T-helper 1 cell treated with Interleukin-12 subunit alpha and Interleukin-12 subunit beta and Interleukin-4 antibody, amounts not matched to agents 30 μg/mL and 1 μg/mL, for 36 hours (primary cell): ENCODE measurements at regions not wholly inside any gene's neighbourhood (a gene's known extent, or its start where the extent isn't known, plus 50 kb on each side); places are given as distances from the start of the nearest gene placed in this dataset.

ENCODE experiments used
- H3K27ac Mint-ChIP-seq: one replicate; pipeline ENCODE4 v1.8.0; 2021; ENCODE audit warnings: mild to moderate bottlenecking, mixed read lengths
- H3K27me3 Mint-ChIP-seq: one replicate; pipeline ENCODE4 v1.8.0; 2021; ENCODE audit warnings: low read depth, mixed read lengths
- H3K36me3 Mint-ChIP-seq: one replicate; pipeline ENCODE4 v1.8.0; 2021; ENCODE audit warnings: low read depth, mixed read lengths
- H3K4me1 Mint-ChIP-seq: one replicate; pipeline ENCODE4 v1.8.0; 2021; ENCODE audit warnings: low read depth, mixed read lengths
- H3K4me3 Mint-ChIP-seq: one replicate; pipeline ENCODE4 v1.8.0; 2021; ENCODE audit warnings: mild to moderate bottlenecking, moderate library complexity, mixed read lengths
- H3K9me3 Mint-ChIP-seq: one replicate; pipeline ENCODE4 v1.8.0; 2021; ENCODE audit warnings: mixed read lengths

DNA sequence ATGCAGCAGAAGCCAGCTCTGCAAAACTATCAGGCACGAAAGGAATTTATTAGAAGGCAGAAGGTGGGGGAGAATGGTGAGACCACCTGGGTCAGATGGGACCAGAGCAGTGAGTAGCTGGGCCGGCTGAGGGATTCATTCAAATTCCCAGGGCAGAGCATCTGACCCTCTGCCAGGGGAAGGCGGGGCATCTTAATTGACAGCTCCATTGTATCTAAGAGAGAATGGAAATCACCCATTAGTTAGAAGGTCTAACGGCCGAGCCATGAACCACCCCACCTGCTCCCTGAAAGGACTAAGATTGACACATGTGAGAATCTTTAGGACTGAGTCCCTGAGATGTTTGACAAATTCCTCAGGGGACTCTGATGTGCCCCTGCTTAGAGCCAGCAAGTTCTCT lies 83.7 kb downstream of the PHETA1 start:
- H3K27ac Mint-ChIP-seq: no peak overlapping the region
- H3K36me3 Mint-ChIP-seq: no peaks in the 10 kb centered on the region
- H3K27me3 Mint-ChIP-seq: no peaks in the 10 kb centered on the region
- H3K4me3 Mint-ChIP-seq: no peak overlapping the region
- no peaks in the 10 kb centered on the region for H3K4me1 Mint-ChIP-seq
- peaks cover 13% of the 10 kb centered on the region for H3K9me3 Mint-ChIP-seq

DNA sequence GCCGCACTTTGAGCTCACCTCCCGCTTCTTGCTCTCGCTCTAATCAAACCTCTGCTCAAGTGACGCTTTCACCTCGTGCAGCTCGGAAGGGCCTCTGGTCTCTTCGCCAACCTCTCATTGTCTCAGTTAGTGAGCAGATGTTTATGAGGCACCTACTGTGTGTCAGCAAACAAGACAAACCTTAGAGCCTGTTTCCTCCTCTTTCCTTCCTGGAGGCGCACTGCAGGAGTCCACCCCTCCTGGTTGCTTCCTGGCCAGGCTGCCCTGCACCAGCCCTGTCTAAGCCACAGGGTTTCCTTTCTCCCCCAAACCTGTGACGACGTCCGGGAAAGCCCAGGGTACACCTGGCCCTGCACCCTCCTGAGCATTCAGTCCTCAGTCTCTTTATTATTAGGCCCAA lies 84.2 kb downstream of the PHETA1 start:
- Mint-ChIP-seq H3K36me3 (no peaks in the 10 kb centered on the region), H3K27me3 (no peaks in the 10 kb centered on the region), H3K27ac (no peak overlapping the region), H3K4me3 (no peak overlapping the region), H3K9me3 (peaks cover 13% of the 10 kb centered on the region), H3K4me1 (no peaks in the 10 kb centered on the region)

DNA sequence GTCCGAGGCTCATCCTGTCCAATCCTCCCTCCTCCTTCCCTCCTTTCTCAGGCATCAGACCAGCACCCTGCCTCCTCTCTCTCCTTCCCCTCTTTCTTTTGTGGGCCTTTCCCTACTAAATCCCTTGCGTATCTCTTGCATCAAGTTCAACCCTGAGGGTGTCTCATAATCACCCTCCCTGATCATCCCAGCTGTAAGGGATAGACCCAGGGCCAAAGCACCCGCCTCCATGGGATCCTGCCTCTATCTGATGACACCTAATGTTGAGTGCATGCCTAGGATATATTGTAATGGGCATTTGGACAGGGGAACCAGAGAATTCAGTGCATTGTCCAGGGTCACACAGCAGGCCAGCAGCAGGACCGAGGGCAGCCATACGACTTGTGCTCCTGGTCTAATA lies 84.9 kb downstream of the PHETA1 start:
- H3K27ac Mint-ChIP-seq: no peak overlapping the region
- H3K27me3 Mint-ChIP-seq: no peaks in the 10 kb centered on the region
- H3K4me3 Mint-ChIP-seq: no peak overlapping the region
- peaks cover 13% of the 10 kb centered on the region for H3K9me3 Mint-ChIP-seq
- H3K4me1 Mint-ChIP-seq: no peaks in the 10 kb centered on the region
- H3K36me3 Mint-ChIP-seq: no peaks in the 10 kb centered on the region

DNA sequence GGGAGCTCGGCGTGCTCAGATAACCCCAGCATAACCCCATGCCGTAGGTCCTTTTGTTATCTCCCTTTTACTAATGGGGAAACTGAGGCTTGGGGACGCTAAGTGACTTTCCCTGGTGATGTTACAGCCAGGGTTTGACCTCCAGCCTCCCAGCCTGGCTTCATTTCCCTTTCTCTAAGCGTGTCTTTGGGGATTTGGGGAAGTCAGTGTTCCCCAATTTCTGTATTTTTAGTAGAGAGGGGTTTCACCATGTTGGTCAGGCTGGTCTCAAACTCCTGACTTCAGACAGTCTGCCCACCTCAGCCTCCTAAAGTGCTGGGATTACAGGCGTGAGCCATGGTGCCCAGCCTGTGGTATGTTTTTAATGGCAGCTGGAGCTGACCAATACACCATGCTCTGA lies 85.4 kb downstream of the PHETA1 start:
- Mint-ChIP-seq H3K9me3 (peaks cover 13% of the 10 kb centered on the region), H3K4me3 (no peak overlapping the region), H3K27ac (no peak overlapping the region), H3K27me3 (no peaks in the 10 kb centered on the region), H3K4me1 (no peaks in the 10 kb centered on the region), H3K36me3 (no peaks in the 10 kb centered on the region)

DNA sequence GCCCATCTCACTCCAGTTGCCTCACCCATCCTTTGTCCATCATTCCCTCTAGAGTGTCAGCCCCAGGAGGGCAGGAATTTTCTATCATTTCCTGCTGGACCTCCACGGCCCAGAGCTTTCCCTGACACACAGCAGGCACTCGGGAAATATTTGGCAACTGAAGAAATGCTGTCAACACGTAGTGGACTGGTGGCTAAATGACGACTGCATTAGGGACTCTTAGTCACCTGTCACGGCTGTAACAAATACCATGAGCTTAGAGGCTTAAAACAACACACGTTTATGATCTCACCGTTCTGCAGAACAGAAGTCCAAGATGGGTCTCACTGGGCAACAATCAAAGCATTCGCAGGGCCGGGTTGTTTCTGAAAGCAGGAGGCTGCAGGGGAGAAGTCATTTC lies 91.3 kb downstream of the PHETA1 start:
- Mint-ChIP-seq H3K36me3 (no peaks in the 10 kb centered on the region), H3K4me3 (no peak overlapping the region), H3K27me3 (no peaks in the 10 kb centered on the region), H3K27ac (no peak overlapping the region), H3K4me1 (no peaks in the 10 kb centered on the region), H3K9me3 (peaks cover 13% of the 10 kb centered on the region)

DNA sequence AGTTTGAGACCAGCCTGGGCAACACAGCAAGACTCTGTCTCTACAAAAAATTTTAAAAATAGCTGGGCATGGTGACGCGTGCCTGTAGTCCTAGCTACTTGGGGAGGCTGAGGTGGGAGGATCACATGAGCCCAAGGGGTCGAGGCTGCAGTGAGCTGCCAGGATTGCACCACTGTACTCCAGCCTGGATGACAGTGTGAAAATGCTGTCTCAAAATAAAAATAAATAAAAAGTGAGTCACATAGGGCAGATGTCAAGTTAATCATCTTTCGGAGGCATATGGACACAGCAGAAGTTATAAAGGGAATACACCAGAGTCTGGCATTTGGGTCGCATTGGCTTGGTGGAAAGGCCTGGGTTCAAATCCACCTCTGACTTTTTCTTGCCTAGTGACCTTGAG lies 92.7 kb downstream of the PHETA1 start:
- Mint-ChIP-seq H3K4me1 (no peaks in the 10 kb centered on the region), H3K36me3 (no peaks in the 10 kb centered on the region), H3K27me3 (no peaks in the 10 kb centered on the region), H3K27ac (no peak overlapping the region), H3K9me3 (peaks cover 7% of the 10 kb centered on the region), H3K4me3 (no peak overlapping the region)

DNA sequence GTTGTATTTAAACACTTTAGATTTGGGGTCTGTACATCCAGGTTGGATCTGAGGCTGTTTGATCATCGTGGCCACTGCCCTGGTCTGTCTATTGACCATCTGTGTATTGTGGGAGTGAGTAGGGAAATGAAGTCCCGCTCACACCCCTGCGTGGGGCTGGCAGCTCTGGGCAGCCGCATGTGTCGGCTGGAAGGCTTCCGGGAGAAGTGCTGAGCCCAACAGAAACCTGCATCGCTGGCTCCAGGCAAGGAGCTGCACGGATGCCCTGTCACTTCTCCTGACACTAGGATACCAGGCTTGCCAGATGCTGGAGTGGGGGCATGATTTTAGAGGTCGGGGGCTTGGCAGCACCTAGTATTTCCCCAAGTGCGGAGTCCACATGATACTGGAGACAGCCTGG lies 93.6 kb downstream of the PHETA1 start:
- H3K36me3 Mint-ChIP-seq: no peaks in the 10 kb centered on the region
- H3K9me3 Mint-ChIP-seq: no peaks in the 10 kb centered on the region
- H3K4me1 Mint-ChIP-seq: no peaks in the 10 kb centered on the region
- H3K27me3 Mint-ChIP-seq: peaks cover 2% of the 10 kb centered on the region
- no peak overlapping the region for H3K4me3 Mint-ChIP-seq
- no peak overlapping the region for H3K27ac Mint-ChIP-seq

DNA sequence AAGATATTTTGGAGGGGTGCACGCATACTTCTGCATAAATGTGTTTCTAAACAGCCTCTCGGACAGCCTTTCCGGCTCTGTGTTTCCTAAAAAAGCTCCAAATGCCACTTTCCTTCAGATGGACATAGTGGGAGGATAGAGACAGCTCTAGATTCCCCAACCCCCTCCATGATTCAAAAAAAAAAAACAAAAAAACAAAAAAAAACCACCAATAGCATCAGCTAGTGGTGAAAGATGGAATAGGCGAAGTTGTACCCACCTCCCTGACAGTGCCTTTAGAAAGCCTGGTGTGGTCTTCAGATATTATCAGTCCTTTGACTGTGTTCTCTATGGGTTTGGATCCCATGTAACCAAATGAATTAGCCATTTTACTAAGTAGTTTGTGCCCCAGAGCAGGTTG lies 94.1 kb downstream of the PHETA1 start:
- peaks cover 3% of the 10 kb centered on the region for H3K27me3 Mint-ChIP-seq
- H3K4me3 Mint-ChIP-seq: no peak overlapping the region
- H3K9me3 Mint-ChIP-seq: no peaks in the 10 kb centered on the region
- no peaks in the 10 kb centered on the region for H3K4me1 Mint-ChIP-seq
- no peak overlapping the region for H3K27ac Mint-ChIP-seq
- H3K36me3 Mint-ChIP-seq: no peaks in the 10 kb centered on the region

DNA sequence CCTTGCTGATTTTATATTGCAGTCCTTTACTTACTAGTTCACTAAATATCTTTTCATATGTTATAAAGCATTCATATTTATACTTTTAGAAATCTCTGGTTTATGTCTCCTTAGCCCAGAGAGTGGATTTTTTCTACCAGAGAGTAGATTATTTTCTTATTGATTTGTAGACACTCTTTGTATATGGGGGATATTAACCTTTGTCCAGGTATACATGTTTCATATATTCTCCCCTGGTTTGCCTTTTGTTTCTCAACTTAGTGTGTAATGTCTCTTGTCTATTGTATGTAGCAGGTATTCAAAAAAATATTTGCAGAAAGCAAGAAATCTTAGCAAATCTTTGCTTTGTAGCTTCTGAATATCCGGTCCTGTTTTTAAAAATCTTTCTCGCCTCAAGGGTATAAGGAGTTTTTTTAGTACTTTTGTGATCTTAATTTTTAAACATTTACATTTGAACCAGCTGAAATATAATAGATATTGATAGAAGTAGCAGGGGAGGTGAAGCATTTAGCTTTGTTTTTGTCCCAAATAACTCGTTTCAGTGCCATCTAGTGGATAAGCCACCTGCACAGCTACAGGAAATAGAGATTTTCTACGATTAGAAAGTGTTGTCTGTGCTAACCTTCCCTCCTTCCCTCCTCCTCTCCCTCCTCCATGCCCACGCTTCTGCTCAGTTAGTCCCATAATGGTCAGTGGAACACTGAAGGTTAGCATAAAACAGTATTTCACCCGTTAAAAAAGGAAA lies 97.0 kb downstream of the PHETA1 start:
- H3K27ac Mint-ChIP-seq: no peak overlapping the region
- no peak overlapping the region for H3K4me3 Mint-ChIP-seq
- H3K36me3 Mint-ChIP-seq: no peaks in the 10 kb centered on the region
- H3K27me3 Mint-ChIP-seq: peaks cover 3% of the 10 kb centered on the region
- H3K4me1 Mint-ChIP-seq: no peaks in the 10 kb centered on the region
- H3K9me3 Mint-ChIP-seq: no peaks in the 10 kb centered on the region

DNA sequence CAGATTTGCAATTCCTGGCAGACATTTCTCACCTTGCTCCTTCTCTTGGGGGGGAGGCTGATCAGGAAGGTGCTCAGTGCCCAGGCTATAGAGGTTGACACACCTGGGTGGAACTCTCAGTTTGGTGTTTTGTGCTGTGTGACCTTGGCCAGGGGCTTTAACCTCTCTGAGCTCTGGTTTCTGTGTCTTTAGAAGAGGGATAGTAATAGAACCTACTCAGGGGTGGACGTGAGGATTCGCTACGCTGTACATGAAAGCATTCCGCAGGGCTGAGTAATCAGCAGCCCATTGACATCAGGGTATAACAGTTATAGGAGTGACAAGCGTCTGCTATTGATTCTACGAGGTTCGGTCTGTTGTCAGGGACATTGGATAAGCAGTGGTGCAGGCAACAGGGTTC lies 98.1 kb downstream of the PHETA1 start:
- Mint-ChIP-seq H3K4me3 (no peak overlapping the region), H3K9me3 (no peaks in the 10 kb centered on the region), H3K36me3 (no peaks in the 10 kb centered on the region), H3K27ac (no peak overlapping the region), H3K27me3 (peaks cover 3% of the 10 kb centered on the region), H3K4me1 (no peaks in the 10 kb centered on the region)

DNA sequence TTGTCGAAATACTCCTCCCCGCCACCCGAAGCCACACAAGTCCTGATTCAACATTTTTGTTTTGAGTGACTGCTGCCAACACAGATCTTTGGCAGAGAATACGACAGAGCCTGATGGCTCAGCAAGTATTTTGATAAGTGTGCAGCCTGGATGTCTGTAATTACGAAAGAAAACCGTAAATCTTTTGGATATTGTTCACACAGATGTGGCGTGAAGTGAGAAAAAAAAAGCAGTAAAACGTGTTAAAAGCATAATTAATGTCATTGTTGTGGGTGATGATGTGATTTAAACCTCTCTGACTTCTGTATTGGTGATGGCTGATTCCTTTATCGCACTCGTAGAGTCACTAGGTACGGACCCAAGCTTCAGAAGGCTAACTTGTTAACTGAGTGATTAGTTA lies 98.7 kb downstream of the PHETA1 start:
- no peak overlapping the region for H3K27ac Mint-ChIP-seq
- H3K36me3 Mint-ChIP-seq: no peaks in the 10 kb centered on the region
- peaks cover 3% of the 10 kb centered on the region for H3K27me3 Mint-ChIP-seq
- H3K9me3 Mint-ChIP-seq: no peaks in the 10 kb centered on the region
- H3K4me3 Mint-ChIP-seq: no peak overlapping the region
- no peaks in the 10 kb centered on the region for H3K4me1 Mint-ChIP-seq

DNA sequence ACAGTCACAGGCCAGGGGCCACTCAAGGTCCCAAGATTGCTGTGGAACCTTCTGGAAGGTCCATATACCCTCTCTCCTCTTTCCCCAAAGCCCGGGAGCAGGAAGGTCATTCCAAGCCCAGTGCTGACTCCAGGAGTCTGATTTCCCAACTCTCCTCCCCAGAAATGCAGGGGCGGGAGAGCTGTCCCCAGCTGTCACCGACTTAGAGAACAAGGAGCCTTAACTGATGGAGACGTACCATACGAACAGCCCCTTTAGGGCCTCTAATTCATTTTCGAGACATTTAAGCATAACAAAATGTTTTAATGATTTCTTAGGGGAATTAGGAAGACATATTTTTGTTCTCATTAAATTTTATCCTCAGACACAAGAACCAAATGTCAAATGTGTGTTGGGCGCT lies 99.2 kb downstream of the PHETA1 start:
- Mint-ChIP-seq H3K4me1 (no peaks in the 10 kb centered on the region), H3K9me3 (no peaks in the 10 kb centered on the region), H3K4me3 (no peak overlapping the region), H3K27me3 (peaks cover 3% of the 10 kb centered on the region), H3K27ac (no peak overlapping the region), H3K36me3 (no peaks in the 10 kb centered on the region)

DNA sequence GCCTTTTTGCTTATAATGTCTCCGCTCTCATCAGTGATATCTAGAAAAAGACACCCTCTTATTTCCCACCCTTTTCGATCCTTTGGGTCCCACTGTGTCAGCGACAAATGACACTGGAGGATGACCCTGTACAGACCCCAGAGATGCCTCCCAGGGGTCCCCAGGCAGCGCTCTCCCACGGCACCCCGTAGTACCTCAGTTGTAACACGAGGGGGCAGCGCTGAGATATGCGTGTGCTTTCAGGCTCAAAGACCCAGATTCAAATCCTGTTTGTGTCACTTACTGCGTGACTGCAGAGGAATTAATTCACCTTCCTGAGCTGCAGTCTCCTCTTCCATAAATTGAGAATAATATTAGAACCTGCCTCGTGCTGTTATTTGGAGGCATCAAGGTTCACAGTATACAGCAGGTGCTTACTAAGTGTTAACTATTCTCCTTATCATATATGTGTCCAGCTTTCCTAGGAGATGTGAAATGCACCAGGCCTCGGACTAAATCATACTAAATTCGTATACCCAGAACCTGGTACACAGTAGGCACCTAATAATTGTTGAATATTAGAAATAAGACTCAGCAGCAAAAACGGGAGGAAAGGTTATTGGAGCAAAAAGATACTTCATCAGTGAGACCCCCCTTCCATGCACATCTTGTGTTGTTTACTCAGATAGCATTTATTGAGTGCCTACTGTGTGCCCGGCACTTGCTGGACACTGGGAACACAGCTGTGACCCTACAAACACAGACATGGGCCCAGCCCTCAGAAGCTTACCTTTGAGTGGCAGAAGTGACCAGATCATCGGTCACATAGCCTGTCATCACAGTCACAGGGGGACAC lies 99.9 kb downstream of the PHETA1 start:
- no peaks in the 10 kb centered on the region for H3K4me1 Mint-ChIP-seq
- no peaks in the 10 kb centered on the region for H3K36me3 Mint-ChIP-seq
- H3K4me3 Mint-ChIP-seq: no peak overlapping the region
- H3K27ac Mint-ChIP-seq: no peak overlapping the region
- peaks cover 3% of the 10 kb centered on the region for H3K27me3 Mint-ChIP-seq
- no peaks in the 10 kb centered on the region for H3K9me3 Mint-ChIP-seq

DNA sequence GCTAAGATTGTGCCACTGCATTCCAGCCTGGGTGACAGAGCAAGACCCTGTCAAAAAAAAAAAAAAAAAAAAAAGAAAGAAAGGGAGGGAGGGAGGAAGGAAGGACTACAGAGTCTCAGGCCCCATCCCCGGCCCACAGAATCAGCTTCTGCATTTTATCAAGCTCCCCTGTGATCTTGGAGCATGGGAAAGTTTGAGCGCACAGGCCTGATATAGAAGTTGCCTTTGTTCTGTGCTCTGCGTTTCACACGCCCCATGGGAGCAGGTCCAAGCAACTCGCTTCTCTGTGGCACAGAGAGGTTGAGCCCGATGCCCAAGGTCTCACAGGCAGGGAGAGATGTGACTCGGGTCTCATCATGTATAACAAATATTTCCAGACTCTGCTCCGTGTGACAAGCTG lies 101.8 kb downstream of the PHETA1 start:
- H3K27me3 Mint-ChIP-seq: peaks cover 3% of the 10 kb centered on the region
- H3K27ac Mint-ChIP-seq: no peak overlapping the region
- H3K4me1 Mint-ChIP-seq: no peaks in the 10 kb centered on the region
- no peak overlapping the region for H3K4me3 Mint-ChIP-seq
- H3K36me3 Mint-ChIP-seq: no peaks in the 10 kb centered on the region
- no peaks in the 10 kb centered on the region for H3K9me3 Mint-ChIP-seq

DNA sequence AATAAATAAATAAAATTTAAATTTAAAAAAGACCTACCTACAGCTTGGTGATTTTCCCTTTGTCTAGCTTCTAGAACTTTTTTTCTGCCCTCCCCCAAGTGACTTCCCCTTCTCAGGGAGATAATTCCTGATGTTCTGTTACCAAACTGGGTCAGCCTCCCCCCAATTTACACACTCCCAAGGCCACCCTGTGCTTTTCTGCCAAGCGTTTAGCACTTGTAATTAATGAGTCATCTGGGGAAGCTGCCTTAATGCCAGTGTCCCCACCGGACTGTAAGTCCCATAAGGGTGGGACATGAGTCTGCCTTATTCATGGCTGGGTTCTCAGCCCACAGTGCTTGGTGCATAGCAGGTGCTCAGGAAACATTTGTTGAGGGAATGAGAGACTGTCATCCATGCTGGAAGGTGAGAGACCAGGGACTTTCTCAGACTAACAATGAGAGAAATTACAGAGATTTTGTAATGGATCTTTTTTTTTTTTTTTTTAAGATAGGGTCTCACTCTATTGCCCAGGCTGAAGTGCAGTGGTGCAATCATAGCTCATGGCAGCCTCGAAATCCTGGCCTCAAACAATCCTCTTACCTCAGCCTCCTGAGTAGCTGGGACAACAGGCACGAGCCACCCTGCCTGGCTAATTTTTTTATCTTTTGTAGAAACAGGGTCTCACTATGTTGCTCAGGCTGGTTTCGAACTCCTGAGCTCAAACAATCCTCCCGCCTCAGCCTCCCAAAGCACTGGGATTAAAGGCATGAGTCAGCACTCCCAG lies 106.8 kb downstream of the PHETA1 start:
- Mint-ChIP-seq H3K27ac (no peak overlapping the region), H3K9me3 (no peaks in the 10 kb centered on the region), H3K27me3 (no peaks in the 10 kb centered on the region), H3K4me1 (no peaks in the 10 kb centered on the region), H3K4me3 (no peak overlapping the region), H3K36me3 (no peaks in the 10 kb centered on the region)
